ENCODE measurements at regions not wholly inside any gene's neighbourhood (a gene's known extent, or its start where the extent isn't known, plus 50 kb on each side); places are given as distances from the start of the nearest gene placed in this dataset.

GRCh38 chr2:53576166-53576565 is 191.4 kb upstream of the CHAC2 start:
- Histone ChIP-seq H3K9me2 (replicated peaks; ENCODE audit: insufficient read depth, low read length) (no peaks in the 10 kb centered on the region), H3K27me3 (replicated peaks; ENCODE audit: insufficient read depth, low read length) (no peaks in the 10 kb centered on the region), H4K20me1 (ENCODE audit: insufficient read depth, low read length) (no peaks in the 10 kb centered on the region), H3K4me3 (ENCODE audit: low read length) (no peak overlapping the region), H3K27ac (ENCODE audit: low read length) (no peak overlapping the region), H3K9ac (ENCODE audit: low read length) (no peak overlapping the region), H3K4me1 (ENCODE audit: low read length) (no peaks in the 10 kb centered on the region), H3F3A (ENCODE audit: insufficient read depth, low read length) (no peaks in the 10 kb centered on the region), H2AFZ (ENCODE audit: low read length) (no peak overlapping the region), H3K36me3 (replicated peaks; ENCODE audit: insufficient read depth, low read length) (no peaks in the 10 kb centered on the region), H3K79me2 (ENCODE audit: low read length) (no peaks in the 10 kb centered on the region), H3K9me3 (replicated peaks; ENCODE audit: insufficient read depth, low read length) (no peaks in the 10 kb centered on the region), H3K4me2 (ENCODE audit: low read depth, low read length) (no peak overlapping the region)
- TF ChIP-seq CTCF (IDR thresholded peaks at IDR 0.05; ENCODE audit: low read length) (no peak), EZH2 (optimal IDR thresholded peaks at IDR 0.05; ENCODE audit: low read depth, low read length) (no peak), EZH2phosphoT487 (IDR thresholded peaks at IDR 0.05; ENCODE audit: low read length) (no peak)
- no peak for DNase-seq

- no peak for DNase-seq
- TF ChIP-seq EZH2phosphoT487 (IDR thresholded peaks at IDR 0.05; ENCODE audit: low read length) (no peak), EZH2 (optimal IDR thresholded peaks at IDR 0.05; ENCODE audit: low read depth, low read length) (no peak), CTCF (IDR thresholded peaks at IDR 0.05; ENCODE audit: low read length) (no peak)
- Histone ChIP-seq H4K20me1 (ENCODE audit: insufficient read depth, low read length) (no peaks in the 10 kb centered on the region), H3K27me3 (replicated peaks; ENCODE audit: insufficient read depth, low read length) (no peaks in the 10 kb centered on the region), H3K9me3 (replicated peaks; ENCODE audit: insufficient read depth, low read length) (no peaks in the 10 kb centered on the region), H3K27ac (ENCODE audit: low read length) (no peak overlapping the region), H3K9me2 (replicated peaks; ENCODE audit: insufficient read depth, low read length) (no peaks in the 10 kb centered on the region), H3K4me1 (ENCODE audit: low read length) (no peaks in the 10 kb centered on the region), H3F3A (ENCODE audit: insufficient read depth, low read length) (no peaks in the 10 kb centered on the region), H3K9ac (ENCODE audit: low read length) (no peak overlapping the region), H3K4me2 (ENCODE audit: low read depth, low read length) (no peak overlapping the region), H2AFZ (ENCODE audit: low read length) (no peak overlapping the region), H3K79me2 (ENCODE audit: low read length) (no peaks in the 10 kb centered on the region), H3K36me3 (replicated peaks; ENCODE audit: insufficient read depth, low read length) (no peaks in the 10 kb centered on the region), H3K4me3 (ENCODE audit: low read length) (no peak overlapping the region)
Measured at GRCh38 chr2:53575721-53576124, 191.9 kb upstream of the CHAC2 start.

GRCh38 chr2:53572696-53573095 is 194.9 kb upstream of the CHAC2 start:
- Histone ChIP-seq H3K4me1 (ENCODE audit: low read length) (no peaks in the 10 kb centered on the region), H3K9ac (ENCODE audit: low read length) (no peak overlapping the region), H3K27me3 (replicated peaks; ENCODE audit: insufficient read depth, low read length) (no peaks in the 10 kb centered on the region), H2AFZ (ENCODE audit: low read length) (no peak overlapping the region), H3K4me2 (ENCODE audit: low read depth, low read length) (no peak overlapping the region), H3F3A (ENCODE audit: insufficient read depth, low read length) (no peaks in the 10 kb centered on the region), H3K27ac (ENCODE audit: low read length) (no peak overlapping the region), H3K4me3 (ENCODE audit: low read length) (no peak overlapping the region), H3K36me3 (replicated peaks; ENCODE audit: insufficient read depth, low read length) (no peaks in the 10 kb centered on the region), H3K79me2 (ENCODE audit: low read length) (no peaks in the 10 kb centered on the region), H4K20me1 (ENCODE audit: insufficient read depth, low read length) (no peaks in the 10 kb centered on the region), H3K9me3 (replicated peaks; ENCODE audit: insufficient read depth, low read length) (no peaks in the 10 kb centered on the region), H3K9me2 (replicated peaks; ENCODE audit: insufficient read depth, low read length) (no peaks in the 10 kb centered on the region)
- DNase-seq = no peak
- TF ChIP-seq EZH2phosphoT487 (IDR thresholded peaks at IDR 0.05; ENCODE audit: low read length) (no peak), CTCF (IDR thresholded peaks at IDR 0.05; ENCODE audit: low read length) (no peak)
